Retinal pigment epithelial cell (primary cell): ENCODE measurements at regions not wholly inside any gene's neighbourhood (a gene's known extent, or its start where the extent isn't known, plus 50 kb on each side); places are given as distances from the start of the nearest gene placed in this dataset.

Experiments
- DNase-seq: peaks from one replicate; pipeline ENCODE4 v3.0.0-alpha.2; 2010; ENCODE audit warnings: low read depth
- H3K4me3 ChIP-seq: 2 replicates; pipeline ENCODE4 v1.5.1; 2011; ENCODE audit warnings: mild to moderate bottlenecking, low read length, control low read depth, moderate library complexity
- CTCF ChIP-seq: conservative IDR thresholded peaks from 2 replicates; pipeline ENCODE4 v1.5.1; 2011; ENCODE audit warnings: low read depth, low read length, control low read depth, inconsistent platforms

DNA sequence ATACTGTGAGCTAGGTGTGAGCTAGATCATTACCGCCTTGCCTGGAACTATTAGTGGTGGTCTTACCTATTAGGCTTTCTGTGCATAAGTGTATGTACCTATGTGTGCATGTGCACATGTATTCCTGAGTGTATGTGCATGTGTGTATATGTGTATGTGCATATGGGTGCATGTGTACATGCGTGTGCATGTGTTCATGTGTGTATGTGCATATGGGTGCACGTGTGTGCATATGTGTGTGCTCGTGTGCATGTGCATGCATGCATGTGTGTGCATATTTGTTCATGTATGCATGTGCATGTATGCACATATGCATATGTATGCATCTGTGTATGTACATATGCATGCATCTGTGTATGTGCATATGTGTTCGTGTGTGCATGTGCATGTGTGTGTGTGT, 508.3 kb upstream of the ADARB2 start:
- H3K4me3 ChIP-seq, result no peak overlapping the region
- no peak for DNase-seq
- TF ChIP-seq CTCF, result no peak

DNA sequence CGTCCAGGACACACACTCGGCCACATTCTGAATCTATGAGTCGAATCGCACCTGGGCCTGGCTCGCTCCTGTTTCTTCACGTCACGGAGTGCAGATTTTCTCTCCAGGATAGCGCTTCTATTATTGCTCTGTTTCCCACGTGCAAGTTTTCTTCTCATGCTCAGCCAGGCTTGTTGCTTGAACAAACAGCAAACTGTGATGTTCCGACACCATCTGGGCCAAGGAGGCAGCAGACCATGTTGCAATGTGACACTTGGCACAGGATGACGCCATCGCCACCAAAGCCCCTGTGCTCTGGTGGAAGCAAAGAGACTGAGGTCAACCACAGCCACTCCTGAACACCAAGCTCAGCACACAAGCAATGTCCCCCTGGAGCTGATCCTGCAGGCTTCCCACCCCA, 507.1 kb upstream of the ADARB2 start:
- no peak overlapping the region for H3K4me3 ChIP-seq
- DNase-seq, result no peak
- TF ChIP-seq CTCF, result no peak

GRCh38 chr10:2236876-2237275, 499.6 kb upstream of the ADARB2 start:
- TF ChIP-seq CTCF, result no peak
- no peak overlapping the region for H3K4me3 ChIP-seq
- no peak for DNase-seq

GRCh38 chr10:2232479-2232878, 495.2 kb upstream of the ADARB2 start:
- TF ChIP-seq CTCF, result no peak
- H3K4me3 ChIP-seq, result no peak overlapping the region
- no peak for DNase-seq

DNA sequence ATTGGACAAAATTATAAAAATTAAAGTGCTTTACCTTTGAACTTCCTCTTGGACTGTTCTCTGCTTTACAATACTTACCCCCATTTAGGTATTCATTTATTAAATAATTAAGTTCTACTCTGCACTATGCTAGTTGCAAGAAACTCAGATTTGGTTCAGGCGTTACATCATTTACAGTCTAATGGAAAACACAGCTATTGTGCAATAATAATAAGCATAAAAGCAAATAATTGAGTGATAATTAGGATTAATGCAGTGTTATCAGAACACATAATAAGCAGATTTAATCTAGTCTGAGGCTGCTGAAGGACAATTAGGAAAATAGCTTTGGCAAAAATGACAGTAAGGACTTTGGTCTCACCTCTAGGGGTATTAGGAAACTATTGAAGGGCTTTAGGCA, 493.2 kb upstream of the ADARB2 start:
- no peak overlapping the region for H3K4me3 ChIP-seq
- TF ChIP-seq CTCF, result no peak
- no peak for DNase-seq

DNA sequence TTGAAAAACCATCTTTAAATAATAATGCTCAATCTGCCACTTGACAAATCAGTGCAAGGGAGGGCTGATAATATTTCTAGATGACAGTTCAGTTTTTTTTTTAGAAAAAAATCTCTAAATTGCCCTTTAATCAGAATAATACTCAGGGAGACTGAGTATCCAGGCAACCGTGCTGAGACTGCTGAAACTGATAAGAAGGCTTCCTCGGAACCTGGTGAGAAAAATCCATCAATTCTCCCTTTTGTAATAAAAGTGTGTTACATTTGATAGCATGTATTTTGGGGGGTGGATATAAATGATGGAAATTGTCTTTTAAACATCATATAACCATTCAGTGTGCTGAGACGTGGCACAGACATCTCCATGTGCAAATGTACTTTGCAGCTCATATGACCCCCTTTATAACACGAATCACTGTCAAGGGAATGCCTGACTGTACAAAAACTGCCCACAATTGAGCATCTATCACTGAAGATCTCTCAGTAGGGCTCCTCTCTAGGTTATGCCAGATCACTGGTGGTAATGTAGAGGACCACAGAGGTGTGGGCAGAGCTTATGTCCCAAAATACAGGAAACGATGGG, 491.1 kb upstream of the ADARB2 start:
- no peak for DNase-seq
- TF ChIP-seq CTCF, result no peak
- H3K4me3 ChIP-seq, result no peak overlapping the region

GRCh38 chr10:2225609-2226008, 488.3 kb upstream of the ADARB2 start:
- H3K4me3 ChIP-seq, result no peak overlapping the region
- no peak for TF ChIP-seq CTCF
- no peak for DNase-seq
